Stimulated activated naive CD8-positive, alpha-beta T cell treated with anti-CD3 and anti-CD28 coated beads, Interleukin-15, amount 100 ng/mL, for 72 hours (primary cell): ENCODE measurements at regions not wholly inside any gene's neighbourhood (a gene's known extent, or its start where the extent isn't known, plus 50 kb on each side); places are given as distances from the start of the nearest gene placed in this dataset.
A peak's percentile ranks its signal among the peaks of the same experiment; 100 is the strongest.

Experiments used
- ATAC-seq: fragments of 150-1000 bp; cut with Tn5 transposase; 2 replicates; pipeline ENCODE4 v1.10.0; 2021; ENCODE audit warnings: mild to moderate bottlenecking, moderate library complexity
- DNase-seq, 2 donors: peaks; one replicate each; pipeline ENCODE4 v3.0.0; 2021 to 2022
- H3K27ac Mint-ChIP-seq, 2 donors: one replicate each; pipeline ENCODE4 v1.8.0; 2022; ENCODE audit warnings: mild to moderate bottlenecking in 2 of 2, mixed read lengths in 2 of 2, moderate library complexity in 2 of 2
- H3K27me3 Mint-ChIP-seq: one replicate; pipeline ENCODE4 v1.8.0; 2022; ENCODE audit warnings: mixed read lengths
- H3K4me1 Mint-ChIP-seq: one replicate; pipeline ENCODE4 v1.8.0; 2022; ENCODE audit warnings: mild to moderate bottlenecking, mixed read lengths
- H3K4me3 Mint-ChIP-seq, 2 donors: one replicate each; pipeline ENCODE4 v1.8.0; 2022; ENCODE audit warnings: mild to moderate bottlenecking in 2 of 2, mixed read lengths in 2 of 2, moderate library complexity in 1 of 2
- H3K9me3 Mint-ChIP-seq, 2 donors: one replicate each; pipeline ENCODE4 v1.8.0; 2022; ENCODE audit warnings: mixed read lengths in 2 of 2

DNA sequence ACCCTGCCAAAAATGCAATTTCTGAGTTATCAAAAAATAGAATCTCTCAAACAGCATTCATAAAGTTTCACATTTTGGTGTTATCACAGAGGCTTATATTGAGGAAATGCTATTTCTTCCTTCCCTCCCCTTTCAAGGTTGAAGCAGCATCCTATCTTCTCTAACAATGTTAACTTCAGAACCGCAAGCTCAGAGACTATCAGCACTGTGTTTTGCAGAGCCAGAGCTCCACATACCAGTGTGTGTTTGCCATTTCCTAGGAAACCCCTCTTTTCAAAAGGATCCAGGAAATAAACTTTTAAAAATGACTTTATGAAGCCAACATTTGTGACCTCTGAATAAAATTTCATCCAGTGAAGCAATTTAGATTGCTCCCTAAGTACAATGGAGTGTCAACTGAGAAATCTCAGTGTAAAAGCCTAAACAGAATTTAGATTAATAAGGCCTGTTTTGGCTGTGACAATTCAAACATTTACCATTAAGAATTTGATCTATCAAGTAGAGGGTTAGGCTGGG is 332.6 kb downstream of the NOVA1 start:
- DNase-seq (no peak), ATAC-seq (no peak)
- H3K9me3 Mint-ChIP-seq: peaks cover 3 to 6% of the 10 kb centered on the region in 2 donors
- H3K4me3 Mint-ChIP-seq: no peak overlapping the region
- no peak overlapping the region for H3K27ac Mint-ChIP-seq
- H3K4me1 Mint-ChIP-seq: no peaks in the 10 kb centered on the region
- no peaks in the 10 kb centered on the region for H3K27me3 Mint-ChIP-seq

DNA sequence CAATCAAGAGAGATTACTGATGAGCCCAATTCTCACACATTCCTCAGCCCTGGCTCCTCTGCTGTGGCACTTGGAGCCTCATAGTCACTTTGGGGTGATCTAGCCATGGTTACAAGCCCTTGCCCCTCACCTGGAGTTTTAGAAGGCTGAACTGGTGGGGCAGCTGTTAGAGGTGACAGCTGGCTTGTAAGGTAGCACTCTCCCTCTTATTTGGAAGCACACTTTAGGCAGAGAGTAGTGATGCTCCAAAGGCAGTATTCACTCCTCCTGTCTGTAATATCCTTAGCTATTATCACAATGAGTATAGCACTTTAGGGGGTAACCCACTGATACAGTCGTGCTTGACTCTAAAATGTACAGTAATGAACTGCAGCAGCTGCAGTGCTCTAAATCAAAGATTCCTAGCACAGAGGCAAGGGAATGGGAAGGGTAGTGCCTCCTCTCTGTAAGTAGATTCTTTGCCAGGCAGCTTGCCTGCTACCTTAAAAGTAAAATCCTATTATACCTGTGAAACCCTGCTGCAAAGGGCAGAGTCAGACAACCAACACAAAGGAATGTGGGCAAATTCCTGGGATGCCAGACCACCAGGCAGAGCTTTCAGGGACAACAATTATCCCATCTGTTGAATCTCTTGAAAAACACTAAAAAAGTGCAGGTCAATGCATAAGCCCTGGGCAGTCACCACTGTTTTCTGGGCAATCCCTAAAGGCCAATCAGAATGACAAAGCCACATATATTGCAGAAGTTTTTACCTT is 336.3 kb downstream of the NOVA1 start:
- peaks cover 0 to 8% of the 10 kb centered on the region in 2 donors for H3K9me3 Mint-ChIP-seq
- no peak overlapping the region for H3K27ac Mint-ChIP-seq
- H3K4me3 Mint-ChIP-seq: no peak overlapping the region
- no peaks in the 10 kb centered on the region for H3K27me3 Mint-ChIP-seq
- DNase-seq: no peak
- no peak for ATAC-seq
- no peaks in the 10 kb centered on the region for H3K4me1 Mint-ChIP-seq

DNA sequence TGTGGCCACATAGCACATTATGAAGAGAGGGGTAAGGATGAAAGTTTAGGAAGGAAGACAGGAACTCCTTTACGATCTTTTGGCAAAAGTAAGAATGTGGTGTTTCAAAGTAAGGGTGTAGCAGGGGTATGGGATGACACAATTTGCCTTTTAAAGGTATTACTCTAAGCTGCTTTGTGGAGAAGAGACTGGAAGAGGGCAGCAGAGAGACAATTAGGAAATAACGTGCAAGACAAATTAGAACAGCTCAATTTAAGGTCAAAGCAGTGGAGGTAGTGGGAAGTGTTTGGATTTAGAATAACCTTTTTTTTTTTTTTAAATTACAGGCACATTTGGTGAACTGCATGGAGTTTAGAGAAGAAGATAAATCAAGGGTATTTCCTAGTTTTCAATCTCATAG is 342.6 kb downstream of the NOVA1 start:
- DNase-seq (no peak), ATAC-seq (no peak)
- H3K4me3 Mint-ChIP-seq: no peak overlapping the region
- peaks cover 18% of the 10 kb centered on the region in 2 donors for H3K9me3 Mint-ChIP-seq
- no peaks in the 10 kb centered on the region for H3K27me3 Mint-ChIP-seq
- no peaks in the 10 kb centered on the region for H3K4me1 Mint-ChIP-seq
- H3K27ac Mint-ChIP-seq: no peak overlapping the region

DNA sequence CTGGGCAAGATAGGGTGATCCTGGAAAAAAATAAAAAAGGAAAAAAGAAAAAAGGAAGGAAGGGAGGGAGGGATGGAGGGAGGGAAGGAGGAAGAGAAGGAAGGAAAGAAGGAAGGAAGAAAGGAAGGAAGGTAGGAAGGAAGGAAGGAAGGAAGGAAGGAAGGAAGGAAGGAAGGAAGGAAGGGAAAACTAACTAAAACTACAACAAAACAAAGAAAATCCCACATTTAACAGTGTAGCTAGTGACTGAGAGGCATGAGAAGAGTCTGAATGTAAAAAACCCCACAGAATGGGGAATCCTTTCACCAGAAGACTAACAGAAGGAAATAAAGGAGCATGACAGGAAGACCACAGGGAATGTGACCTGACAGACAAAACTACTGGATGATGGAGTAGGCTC is 345.7 kb downstream of the NOVA1 start:
- H3K9me3 Mint-ChIP-seq: peaks cover 24 to 29% of the 10 kb centered on the region in 2 donors
- no peak overlapping the region for H3K4me3 Mint-ChIP-seq

DNA sequence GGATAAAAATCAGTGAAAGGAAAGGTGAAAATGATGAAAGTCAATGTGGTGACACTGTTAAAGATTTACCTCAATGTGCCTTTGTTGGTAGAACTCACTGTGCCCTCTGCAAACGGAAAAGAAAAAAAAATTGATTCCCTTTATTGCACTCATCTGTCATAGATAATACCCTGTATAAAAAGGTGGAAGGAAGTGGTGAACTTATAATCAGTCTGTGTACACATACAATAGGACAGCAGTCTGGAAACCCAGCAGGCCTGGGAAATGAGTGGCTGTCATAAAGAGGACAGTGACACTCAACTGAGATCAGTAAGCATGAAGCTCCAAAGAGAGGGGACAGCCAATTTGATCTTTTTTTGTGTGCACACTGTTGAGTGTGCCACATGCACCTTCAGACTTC is 364.7 kb downstream of the NOVA1 start:
- no peaks in the 10 kb centered on the region for H3K27me3 Mint-ChIP-seq

More for the DNA sequence above, 345.7 kb downstream of the NOVA1 start:
- H3K27me3 Mint-ChIP-seq: no peaks in the 10 kb centered on the region
- no peak for DNase-seq
- no peaks in the 10 kb centered on the region for H3K4me1 Mint-ChIP-seq
- no peak for ATAC-seq
- H3K27ac Mint-ChIP-seq: no peak overlapping the region

DNA sequence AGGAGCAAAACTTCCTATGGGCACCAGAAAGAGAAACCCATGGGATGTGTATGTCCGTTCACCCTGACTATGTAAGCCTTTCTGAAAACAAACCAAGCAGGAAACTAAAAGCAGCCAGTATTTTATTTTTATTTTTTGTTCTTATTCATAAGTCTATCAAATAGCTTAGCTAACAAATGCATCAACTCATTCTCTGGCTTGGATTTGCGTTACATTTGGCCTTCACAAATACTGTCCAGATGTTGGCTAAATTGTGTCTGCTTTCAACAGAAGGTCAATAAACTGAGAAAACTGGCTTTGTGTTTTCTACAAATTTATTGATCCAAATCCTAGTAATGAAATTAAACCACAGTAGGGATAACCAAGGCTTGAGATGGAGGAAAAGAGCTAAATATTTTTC is 379.0 kb downstream of the NOVA1 start:
- Mint-ChIP-seq H3K27ac (no peak overlapping the region), H3K9me3 (peaks cover 12 to 19% of the 10 kb centered on the region in 2 donors), H3K27me3 (no peaks in the 10 kb centered on the region), H3K4me1 (no peaks in the 10 kb centered on the region), H3K4me3 (no peak overlapping the region)
- no peak for ATAC-seq
- no peak for DNase-seq

More for the DNA sequence above, 364.7 kb downstream of the NOVA1 start:
- Mint-ChIP-seq H3K9me3 (peaks cover 4 to 15% of the 10 kb centered on the region in 2 donors), H3K4me3 (no peak overlapping the region), H3K27ac (no peak overlapping the region), H3K4me1 (no peaks in the 10 kb centered on the region)
- DNase-seq (no peak), ATAC-seq (no peak)

DNA sequence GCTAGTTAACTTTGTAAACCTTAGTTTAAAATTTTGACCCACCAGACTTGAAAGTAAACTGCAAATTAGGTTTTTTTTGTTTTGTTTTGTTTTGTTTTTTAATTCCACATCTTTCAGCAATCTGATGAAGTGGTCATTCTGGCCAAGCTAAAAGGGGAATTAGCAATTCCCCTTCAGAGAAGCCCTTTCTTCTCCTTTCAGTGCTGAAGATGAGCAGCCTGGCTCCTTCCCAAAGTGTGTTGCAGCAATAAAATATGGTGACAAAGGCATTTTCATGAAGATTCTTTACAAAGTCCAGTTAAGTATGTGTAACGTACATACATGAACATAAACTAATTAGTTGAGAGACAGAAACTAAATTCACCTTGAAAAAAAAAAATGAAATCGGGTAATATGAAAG is 380.1 kb downstream of the NOVA1 start:
- no peak overlapping the region for H3K4me3 Mint-ChIP-seq
- H3K9me3 Mint-ChIP-seq: peaks cover 17 to 25% of the 10 kb centered on the region in 2 donors
- DNase-seq (no peak), ATAC-seq (no peak)
- no peaks in the 10 kb centered on the region for H3K4me1 Mint-ChIP-seq
- H3K27ac Mint-ChIP-seq: no peak overlapping the region
- no peaks in the 10 kb centered on the region for H3K27me3 Mint-ChIP-seq

DNA sequence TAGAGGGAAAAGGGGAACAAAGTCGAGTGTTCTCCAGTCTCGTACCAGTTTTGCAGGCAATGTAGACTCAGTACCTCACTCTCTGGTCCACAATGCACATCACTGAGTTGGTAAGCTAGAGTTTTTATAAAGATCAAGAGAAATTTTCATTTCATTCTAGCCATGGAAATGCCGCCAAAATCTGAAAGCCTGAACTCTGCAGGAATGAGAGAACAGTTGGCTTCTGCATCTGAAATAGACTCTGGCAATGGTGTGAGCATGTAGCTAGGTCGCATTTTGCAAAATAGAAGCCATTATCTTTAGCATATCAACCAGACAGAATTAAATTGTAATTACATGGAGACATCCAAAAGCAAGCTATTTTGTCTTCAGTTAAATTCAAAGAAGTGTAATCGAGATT is 381.0 kb downstream of the NOVA1 start:
- H3K27ac Mint-ChIP-seq: no peak overlapping the region
- peaks cover 19 to 25% of the 10 kb centered on the region in 2 donors for H3K9me3 Mint-ChIP-seq
- ATAC-seq (no peak), DNase-seq (no peak)
- H3K4me1 Mint-ChIP-seq: no peaks in the 10 kb centered on the region
- no peaks in the 10 kb centered on the region for H3K27me3 Mint-ChIP-seq
- H3K4me3 Mint-ChIP-seq: no peak overlapping the region

DNA sequence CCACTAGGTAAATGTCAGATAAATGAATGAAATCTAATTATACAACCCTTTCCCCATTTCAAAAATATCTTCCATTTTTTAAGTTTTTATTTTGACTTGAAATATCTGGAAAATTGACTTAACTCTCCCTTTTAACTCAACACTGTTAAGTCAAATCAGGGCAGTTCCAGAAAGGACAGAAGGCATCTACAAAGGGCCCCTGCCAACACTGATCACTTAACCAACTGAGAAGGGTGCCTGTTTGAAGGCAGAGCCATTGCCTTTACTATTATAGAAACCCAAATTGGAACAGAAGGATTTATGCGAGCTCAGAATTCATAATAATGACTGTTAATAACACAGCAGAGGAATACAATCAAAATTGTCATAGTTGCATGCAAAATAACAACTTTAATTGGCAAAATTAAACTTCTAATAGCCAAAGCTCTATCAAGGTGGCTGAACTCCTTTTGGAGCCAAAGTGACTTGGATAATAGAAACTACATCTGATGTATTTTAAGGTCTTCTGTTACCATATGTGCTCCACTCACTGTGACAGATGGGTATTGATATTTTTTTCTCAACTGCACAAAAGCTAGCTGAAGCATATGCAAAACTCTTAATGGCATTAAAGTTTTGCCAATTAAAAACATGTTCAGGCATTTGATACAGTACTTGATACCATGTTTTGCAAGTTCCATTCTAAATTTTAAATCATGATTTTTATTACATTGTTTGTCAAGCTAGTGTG is 383.8 kb downstream of the NOVA1 start:
- Mint-ChIP-seq H3K27me3 (no peaks in the 10 kb centered on the region), H3K4me3 (no peak overlapping the region), H3K9me3 (peaks cover 13 to 24% of the 10 kb centered on the region in 2 donors), H3K27ac (no peak overlapping the region), H3K4me1 (no peaks in the 10 kb centered on the region)
- no peak for ATAC-seq
- DNase-seq: no peak

DNA sequence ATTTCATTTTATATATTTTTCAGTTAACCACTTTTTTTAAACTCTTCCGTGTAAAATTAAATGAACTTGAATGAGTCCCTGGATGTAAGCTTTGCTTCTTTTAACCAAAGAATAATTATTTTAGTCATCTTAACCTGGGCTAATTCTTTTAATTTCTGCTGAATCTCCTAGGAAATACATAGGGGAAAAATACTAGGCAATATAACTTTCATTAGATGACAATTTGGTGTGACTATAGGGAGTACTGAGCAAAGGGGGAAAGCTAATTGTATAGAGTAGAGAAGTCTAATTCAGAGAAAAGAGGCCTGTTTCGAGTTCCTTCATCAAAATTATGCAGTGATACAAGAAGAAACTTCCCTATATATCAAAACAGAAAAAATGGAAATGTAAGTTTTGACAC is 388.1 kb downstream of the NOVA1 start:
- DNase-seq (no peak), ATAC-seq (no peak)
- Mint-ChIP-seq H3K4me3 (no peak overlapping the region), H3K9me3 (peaks cover 16 to 24% of the 10 kb centered on the region in 2 donors), H3K4me1 (no peaks in the 10 kb centered on the region), H3K27me3 (peaks cover 22% of the 10 kb centered on the region), H3K27ac (no peak overlapping the region)

DNA sequence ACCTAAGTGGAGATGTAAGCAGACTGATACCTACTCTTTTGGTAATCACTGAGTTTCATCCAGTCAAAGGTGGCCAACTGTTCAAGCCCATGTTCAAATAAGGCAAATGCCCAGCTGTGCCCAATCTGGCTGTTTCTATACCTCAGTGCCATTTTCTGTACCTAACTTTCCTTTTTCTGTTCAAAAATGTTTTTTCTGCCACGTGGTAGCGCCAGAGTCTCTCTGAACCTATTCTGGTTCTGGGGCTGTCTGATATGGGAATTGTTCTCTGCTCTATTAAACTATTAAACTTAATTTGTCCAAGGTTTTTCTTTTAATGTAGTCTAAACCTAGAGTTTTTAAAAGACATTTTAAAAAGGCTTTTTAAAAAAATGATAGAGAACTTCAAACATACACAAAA is 391.2 kb downstream of the NOVA1 start:
- ATAC-seq (no peak), DNase-seq (no peak)
- Mint-ChIP-seq H3K4me1 (no peaks in the 10 kb centered on the region), H3K27ac (no peak overlapping the region), H3K4me3 (no peak overlapping the region), H3K9me3 (peaks cover 9 to 19% of the 10 kb centered on the region in 2 donors), H3K27me3 (peaks cover 34% of the 10 kb centered on the region)

DNA sequence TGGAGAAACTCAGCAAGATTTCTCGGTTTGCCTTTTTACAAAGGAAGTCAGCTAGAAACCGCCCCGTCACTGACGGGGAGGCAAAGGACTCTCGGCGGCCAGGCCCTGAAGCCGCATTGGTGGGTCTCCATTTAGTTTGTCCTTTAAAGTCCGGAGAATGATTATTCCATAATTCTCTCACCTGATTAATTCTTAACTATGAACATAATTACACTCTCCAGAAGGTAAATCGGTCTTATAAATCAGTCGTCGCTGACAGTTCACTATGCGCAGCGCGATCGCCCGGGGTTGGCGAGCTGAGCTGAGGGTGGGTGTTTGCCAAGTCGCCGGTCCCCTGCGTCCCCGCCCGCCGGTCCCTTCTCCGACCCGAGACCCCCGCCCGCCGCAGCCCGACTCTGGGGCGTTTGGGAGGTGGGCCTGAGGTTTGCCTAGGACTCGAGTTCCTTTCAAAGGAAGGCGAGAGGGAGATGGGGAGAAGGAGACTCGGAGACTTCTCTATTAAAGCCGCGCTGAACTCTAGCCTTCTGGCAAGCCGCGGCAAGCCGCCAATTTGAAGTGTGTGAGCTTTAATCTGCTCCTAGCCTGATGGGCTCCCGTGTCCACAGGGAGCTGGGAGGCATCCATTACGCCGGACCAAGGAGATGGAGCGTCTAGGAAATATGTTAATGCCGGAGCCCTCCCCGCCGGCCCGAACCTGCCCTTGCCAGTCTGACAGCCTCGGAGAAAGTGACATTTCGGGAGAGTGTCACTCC is 392.9 kb downstream of the NOVA1 start:
- H3K4me3 Mint-ChIP-seq: peak overlapping the region in 1 of 2 donors; percentile 21
- peaks cover 5 to 14% of the 10 kb centered on the region in 2 donors for H3K9me3 Mint-ChIP-seq
- no peaks in the 10 kb centered on the region for H3K4me1 Mint-ChIP-seq
- ATAC-seq: no peak
- H3K27me3 Mint-ChIP-seq: peaks cover 34% of the 10 kb centered on the region
- DNase-seq: no peak
- H3K27ac Mint-ChIP-seq: no peak overlapping the region

DNA sequence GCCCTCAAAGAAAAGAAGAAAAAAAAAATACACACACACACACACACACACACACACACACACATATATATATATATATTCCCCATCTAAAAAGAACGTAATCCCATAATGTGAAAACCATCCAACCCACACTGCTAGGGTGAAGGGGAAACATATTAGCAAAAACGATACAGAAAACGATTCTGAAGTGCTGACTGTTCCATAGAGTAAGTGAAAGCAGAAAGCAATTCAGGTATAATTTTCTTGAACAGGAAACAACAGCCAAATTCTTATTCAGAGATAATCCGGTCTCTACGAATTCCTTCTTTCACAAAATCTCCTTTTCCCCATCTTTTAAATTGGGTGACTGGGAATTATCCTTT is 393.5 kb downstream of the NOVA1 start:
- H3K4me1 Mint-ChIP-seq: no peaks in the 10 kb centered on the region
- no peak overlapping the region for H3K4me3 Mint-ChIP-seq
- no peak for ATAC-seq
- H3K27ac Mint-ChIP-seq: no peak overlapping the region
- no peak for DNase-seq
- peaks cover 34% of the 10 kb centered on the region for H3K27me3 Mint-ChIP-seq
- H3K9me3 Mint-ChIP-seq: peaks cover 7 to 17% of the 10 kb centered on the region in 2 donors

DNA sequence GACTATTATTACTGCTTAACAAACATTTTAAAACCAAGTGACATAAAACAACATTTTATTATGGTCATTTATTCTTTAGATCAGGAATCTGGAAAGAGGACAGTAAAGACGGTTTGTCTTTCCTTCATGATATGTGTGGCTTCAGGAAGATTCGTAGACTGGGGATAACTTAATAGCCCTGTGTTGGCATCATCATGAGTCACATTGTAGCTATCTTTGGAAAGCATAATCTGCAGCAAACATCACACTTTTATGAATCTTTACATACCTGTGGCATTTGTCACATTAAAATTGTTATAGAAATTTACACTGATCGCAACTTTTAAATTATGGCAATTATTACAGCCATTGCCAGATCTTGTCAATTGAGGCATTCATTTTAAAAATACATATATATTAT is 397.1 kb downstream of the NOVA1 start:
- H3K4me3 Mint-ChIP-seq: no peak overlapping the region
- DNase-seq (no peak), ATAC-seq (no peak)
- H3K4me1 Mint-ChIP-seq: no peaks in the 10 kb centered on the region
- peaks cover 17 to 19% of the 10 kb centered on the region in 2 donors for H3K9me3 Mint-ChIP-seq
- H3K27me3 Mint-ChIP-seq: peaks cover 20% of the 10 kb centered on the region
- H3K27ac Mint-ChIP-seq: no peak overlapping the region

DNA sequence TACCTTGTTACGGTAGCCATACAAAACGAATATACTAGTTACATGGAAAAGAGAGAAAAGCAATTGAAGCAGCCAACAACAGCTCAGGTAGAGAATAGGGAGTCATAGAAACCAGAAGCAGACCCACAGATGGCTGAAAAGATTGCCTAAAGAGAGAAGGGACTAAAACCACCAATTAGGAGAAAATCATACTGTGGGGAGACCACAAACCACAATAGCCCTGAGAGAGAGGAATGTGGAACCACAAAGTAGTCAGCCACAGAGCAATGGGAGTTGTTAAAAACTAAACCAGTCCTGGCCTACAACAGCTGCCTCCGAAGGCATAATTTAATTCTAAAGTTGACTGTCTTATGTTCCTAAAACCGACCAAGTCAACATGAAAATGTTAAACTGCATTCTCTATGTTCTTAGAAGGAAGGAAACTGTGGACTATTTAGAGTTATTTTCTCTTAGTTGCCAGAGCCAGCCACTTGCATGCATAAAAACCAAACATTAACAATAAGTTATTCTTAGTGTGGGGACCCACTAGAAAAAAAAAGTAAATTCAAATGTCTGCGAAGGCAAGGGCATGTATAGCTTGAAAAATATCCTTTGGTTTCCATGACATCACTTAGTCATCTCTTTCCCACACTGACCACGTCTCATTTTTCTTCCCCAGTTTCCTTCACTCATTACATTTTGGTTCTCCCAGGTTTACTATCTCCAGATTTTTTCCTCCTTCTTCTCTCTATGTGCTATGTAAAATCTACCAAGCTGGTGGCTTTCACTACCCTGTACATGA is 398.1 kb downstream of the NOVA1 start:
- Mint-ChIP-seq H3K27me3 (peaks cover 13% of the 10 kb centered on the region), H3K4me1 (no peaks in the 10 kb centered on the region), H3K4me3 (no peak overlapping the region), H3K27ac (no peak overlapping the region), H3K9me3 (peaks cover 17 to 19% of the 10 kb centered on the region in 2 donors)
- ATAC-seq (no peak), DNase-seq (no peak)
